ENCODE measurements at regions not wholly inside any gene's neighbourhood (a gene's known extent, or its start where the extent isn't known, plus 50 kb on each side); places are given as distances from the start of the nearest gene placed in this dataset.

- TF ChIP-seq CTCF (conservative IDR thresholded peaks at IDR 0.05 in 1 of 2, IDR thresholded peaks at IDR 0.05 in 1 of 2; ENCODE audit: extremely low read depth in 1 of 2, insufficient read depth in 1 of 2, low read depth in 1 of 2, low read length in 2 of 2) (no peak), EZH2 (IDR thresholded peaks at IDR 0.05; ENCODE audit: borderline replicate concordance, low read length) (no peak)
These were observed 256.5 kb upstream of the CLINT1 start for GRCh38 chr5:158115468-158115867.
